ENCODE measurements at regions not wholly inside any gene's neighbourhood (a gene's known extent, or its start where the extent isn't known, plus 50 kb on each side); places are given as distances from the start of the nearest gene placed in this dataset.

- TF ChIP-seq CTCF (conservative IDR thresholded peaks at IDR 0.05; ENCODE audit: low read depth, low read length) (no peak), EZH2phosphoT487 (IDR thresholded peaks at IDR 0.05; ENCODE audit: borderline replicate concordance, low read length) (no peak), EZH2 (IDR thresholded peaks at IDR 0.05; ENCODE audit: low read length, unreplicated experiment) (no peak)
Observed at GRCh38 chrX:107522901-107523300, 73.4 kb downstream of the FRMPD3 start.
